PFSK-1 (cell line): ENCODE measurements at regions not wholly inside any gene's neighbourhood (a gene's known extent, or its start where the extent isn't known, plus 50 kb on each side); places are given as distances from the start of the nearest gene placed in this dataset.

Experiments used
- POLR2AphosphoS5 ChIP-seq: IDR thresholded peaks from 2 replicates; pipeline ENCODE4 v1.6.1; 2012; ENCODE audit warnings: low read depth, mild to moderate bottlenecking, control low read depth, low read length, moderate library complexity
- REST ChIP-seq, 2 experiments: IDR thresholded peaks; 2 replicates each; pipeline versions ENCODE4 v1.6.1 to v1.8.0; 2011 to 2012; ENCODE audit warnings: low read depth in 2 of 2, low read length in 2 of 2, control low read depth in 1 of 2, inconsistent platforms in 1 of 2, mild to moderate bottlenecking in 1 of 2, moderate library complexity in 1 of 2; ENCODE audit not compliant: insufficient read depth in 1 of 2

GRCh38 chr19:28554321-28555091, 658.4 kb downstream of the UQCRFS1 start:
- TF ChIP-seq REST (IDR thresholded peaks at IDR 0.05; ENCODE audit: insufficient read depth in 1 of 2, low read depth in 2 of 2, low read length in 2 of 2) (no peak), POLR2AphosphoS5 (no peak)
